GM19324 (cell line): ENCODE measurements at regions not wholly inside any gene's neighbourhood (a gene's known extent, or its start where the extent isn't known, plus 50 kb on each side); places are given as distances from the start of the nearest gene placed in this dataset.
"Not testable (repeated sequence)": the region's sequence is repeated elsewhere in the genome, so short reads cannot be mapped to it uniquely, and the experiment has no call there.

Experiments
- ATAC-seq: cut with Tn5 transposase; IDR thresholded peaks from one replicate; pipeline ENCODE4 v1.9.1; 2021; ENCODE audit warnings: mild to moderate bottlenecking, moderate library complexity; ENCODE audit not compliant: unreplicated experiment, low FRiP score

- no peak for ATAC-seq
These were observed 86.4 kb downstream of the ARL4C start for GRCh38 chr2:234410526-234410925.

- ATAC-seq: no peak
These were observed 87.3 kb downstream of the ARL4C start for GRCh38 chr2:234409590-234409989.

GRCh38 chr2:234406085-234406484 is 90.8 kb downstream of the ARL4C start:
- ATAC-seq: no peak

GRCh38 chr2:234405462-234405861 is 91.4 kb downstream of the ARL4C start:
- no peak for ATAC-seq

- no peak for ATAC-seq
These were observed 91.9 kb downstream of the ARL4C start for GRCh38 chr2:234404957-234405356.

- ATAC-seq: no peak
These were observed 93.1 kb downstream of the ARL4C start for GRCh38 chr2:234403751-234404150.

- no peak for ATAC-seq
These were observed 93.8 kb downstream of the ARL4C start for GRCh38 chr2:234403074-234403473.

GRCh38 chr2:234401426-234401825 is 95.5 kb downstream of the ARL4C start:
- no peak for ATAC-seq

- ATAC-seq: no peak
These were observed 97.2 kb downstream of the ARL4C start for GRCh38 chr2:234399451-234400246.

GRCh38 chr2:234398531-234398930 is 98.3 kb downstream of the ARL4C start:
- ATAC-seq: no peak

GRCh38 chr2:234395891-234396420 is 100.9 kb downstream of the ARL4C start:
- no peak for ATAC-seq

- no peak for ATAC-seq
These were observed 102.4 kb downstream of the ARL4C start for GRCh38 chr2:234394450-234394849.

- no peak for ATAC-seq
These were observed 103.5 kb downstream of the ARL4C start for GRCh38 chr2:234393354-234393753.

GRCh38 chr2:234392041-234392615 is 104.8 kb downstream of the ARL4C start:
- ATAC-seq: no peak

GRCh38 chr2:234391625-234392024 is 105.3 kb downstream of the ARL4C start:
- no peak for ATAC-seq

- ATAC-seq: not testable (repeated sequence)
These were observed 107.2 kb downstream of the ARL4C start for GRCh38 chr2:234389661-234390060.

GRCh38 chr2:234388591-234388990 is 108.3 kb downstream of the ARL4C start:
- no peak for ATAC-seq

GRCh38 chr2:234386971-234387370 is 109.9 kb downstream of the ARL4C start:
- ATAC-seq: no peak

- ATAC-seq: no peak
These were observed 114.8 kb downstream of the ARL4C start for GRCh38 chr2:234382131-234382530.

- not testable (repeated sequence) for ATAC-seq
These were observed 117.9 kb downstream of the ARL4C start for GRCh38 chr2:234378958-234379357.

- no peak for ATAC-seq
These were observed 118.4 kb downstream of the ARL4C start for GRCh38 chr2:234378440-234378839.
